ENCODE measurements at regions not wholly inside any gene's neighbourhood (a gene's known extent, or its start where the extent isn't known, plus 50 kb on each side); places are given as distances from the start of the nearest gene placed in this dataset.
"Not testable (repeated sequence)": the region's sequence is repeated elsewhere in the genome, so short reads cannot be mapped to it uniquely, and the experiment has no call there.

DNA sequence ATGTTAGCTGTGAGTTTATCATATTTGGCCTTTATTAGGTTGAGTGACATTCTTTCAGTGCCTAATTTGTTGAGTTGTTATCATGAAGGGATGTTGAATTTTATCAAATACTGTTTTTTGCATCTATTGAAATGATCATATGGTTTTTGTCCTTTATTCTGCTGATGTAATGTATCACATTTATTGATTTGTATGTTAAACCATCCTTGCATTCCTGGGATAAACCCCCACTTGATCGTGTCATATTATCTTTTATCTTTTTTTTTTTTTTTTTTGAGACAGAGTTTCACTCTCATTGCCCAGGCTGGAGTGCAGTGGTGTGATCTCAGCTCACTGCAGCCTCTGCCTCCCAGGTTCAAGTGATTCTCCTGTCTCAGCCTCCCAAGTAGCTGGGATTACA is 51.9 kb upstream of the MFGE8 start:
- peaks cover 15 to 23% of the 10 kb centered on the region in 2 donors for H3K9me3 ChIP-seq
- DNase-seq (ENCODE audit: low spot score in 2 of 2); H3K27ac ChIP-seq; H3K4me3 ChIP-seq; H3K36me3 ChIP-seq; H3K4me1 ChIP-seq; intact Hi-C loops (cut with DNase I); H3K27me3 ChIP-seq: not testable (repeated sequence)

DNA sequence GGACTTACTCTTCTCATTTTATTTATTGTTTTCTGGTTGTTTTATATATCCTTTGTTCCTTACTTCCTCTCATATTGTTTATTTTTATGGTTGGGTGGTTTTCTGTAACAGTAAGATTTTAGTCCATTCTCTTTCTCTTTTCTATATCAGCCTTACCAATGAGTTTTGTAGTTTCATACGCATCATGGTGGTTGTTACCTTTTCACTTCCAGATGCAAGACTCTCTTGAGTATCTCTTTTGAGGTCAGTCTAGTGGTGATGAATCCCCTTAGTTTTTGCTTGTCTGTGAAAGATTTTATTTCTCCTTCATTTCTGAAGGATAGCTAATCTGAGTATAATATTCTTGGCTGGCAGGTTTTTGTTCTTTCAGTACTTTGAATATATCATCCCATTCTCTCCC is 57.1 kb upstream of the MFGE8 start:
- TF ChIP-seq, protein P1, sequence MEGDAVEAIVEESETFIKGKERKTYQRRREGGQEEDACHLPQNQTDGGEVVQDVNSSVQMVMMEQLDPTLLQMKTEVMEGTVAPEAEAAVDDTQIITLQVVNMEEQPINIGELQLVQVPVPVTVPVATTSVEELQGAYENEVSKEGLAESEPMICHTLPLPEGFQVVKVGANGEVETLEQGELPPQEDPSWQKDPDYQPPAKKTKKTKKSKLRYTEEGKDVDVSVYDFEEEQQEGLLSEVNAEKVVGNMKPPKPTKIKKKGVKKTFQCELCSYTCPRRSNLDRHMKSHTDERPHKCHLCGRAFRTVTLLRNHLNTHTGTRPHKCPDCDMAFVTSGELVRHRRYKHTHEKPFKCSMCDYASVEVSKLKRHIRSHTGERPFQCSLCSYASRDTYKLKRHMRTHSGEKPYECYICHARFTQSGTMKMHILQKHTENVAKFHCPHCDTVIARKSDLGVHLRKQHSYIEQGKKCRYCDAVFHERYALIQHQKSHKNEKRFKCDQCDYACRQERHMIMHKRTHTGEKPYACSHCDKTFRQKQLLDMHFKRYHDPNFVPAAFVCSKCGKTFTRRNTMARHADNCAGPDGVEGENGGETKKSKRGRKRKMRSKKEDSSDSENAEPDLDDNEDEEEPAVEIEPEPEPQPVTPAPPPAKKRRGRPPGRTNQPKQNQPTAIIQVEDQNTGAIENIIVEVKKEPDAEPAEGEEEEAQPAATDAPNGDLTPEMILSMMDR (IDR thresholded peaks at IDR 0.05) = no peak
- no peak for DNase-seq (ENCODE audit: low spot score in 2 of 2)
- Histone ChIP-seq H3K36me3 (no peaks in the 10 kb centered on the region), H3K9me3 (peaks cover 5 to 8% of the 10 kb centered on the region in 2 donors), H3K27me3 (no peaks in the 10 kb centered on the region), H3K27ac (no peak overlapping the region), H3K4me1 (no peaks in the 10 kb centered on the region), H3K4me3 (no peak overlapping the region)
- intact Hi-C loops (cut with DNase I) = no loop called here

DNA sequence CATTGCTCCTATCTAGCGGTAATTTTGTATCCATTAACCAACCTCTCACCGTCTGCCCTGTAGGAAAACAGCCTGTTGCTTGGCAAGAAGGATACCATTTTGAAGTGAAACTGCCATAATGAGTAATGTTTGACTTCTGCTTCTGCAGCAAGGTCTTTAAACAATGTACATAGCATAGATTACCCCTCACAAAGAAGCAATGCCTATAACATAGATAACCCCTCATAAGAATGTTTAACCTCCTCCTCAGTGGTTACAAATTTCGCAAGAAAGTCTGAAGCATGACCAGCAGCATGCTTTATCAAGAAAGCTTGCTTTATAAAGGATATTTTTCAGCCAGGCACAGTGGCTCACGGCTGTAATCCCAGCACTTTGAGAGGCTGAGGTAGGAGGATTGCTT is 61.2 kb upstream of the MFGE8 start:
- no peak overlapping the region for H3K27ac ChIP-seq
- DNase-seq (ENCODE audit: low spot score in 2 of 2) = no peak
- no peaks in the 10 kb centered on the region for H3K27me3 ChIP-seq
- TF ChIP-seq, protein P1 (IDR thresholded peaks at IDR 0.05) = no peak
- intact Hi-C loops (cut with DNase I) = no loop called here
- H3K4me3 ChIP-seq = no peak overlapping the region
- H3K4me1 ChIP-seq = no peaks in the 10 kb centered on the region
- H3K9me3 ChIP-seq = peaks cover 0 to 9% of the 10 kb centered on the region in 2 donors
- no peaks in the 10 kb centered on the region for H3K36me3 ChIP-seq

DNA sequence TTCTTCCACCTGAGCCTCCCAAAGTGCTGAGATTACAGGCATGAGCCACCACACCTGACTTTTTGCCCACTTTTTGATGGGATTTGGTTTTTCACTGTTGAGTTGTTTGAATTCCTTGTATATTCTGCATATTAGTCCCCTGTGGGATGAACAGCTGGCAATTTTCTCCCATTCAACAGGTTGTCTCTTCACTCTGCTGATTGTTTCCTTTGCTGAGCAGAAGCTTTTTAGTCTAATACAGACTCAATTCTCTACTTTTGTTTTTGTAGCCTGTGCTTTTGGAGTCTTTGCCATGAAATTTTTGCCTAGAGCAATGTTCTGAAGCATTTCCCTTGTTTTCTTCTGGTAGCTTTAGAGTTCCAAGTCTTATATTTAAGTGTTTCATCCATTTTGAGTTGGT is 62.7 kb upstream of the MFGE8 start:
- Histone ChIP-seq H3K27ac (no peak overlapping the region), H3K9me3 (peaks cover 0 to 9% of the 10 kb centered on the region in 2 donors), H3K27me3 (no peaks in the 10 kb centered on the region), H3K4me1 (no peaks in the 10 kb centered on the region), H3K36me3 (no peaks in the 10 kb centered on the region), H3K4me3 (no peak overlapping the region)
- DNase-seq (ENCODE audit: low spot score in 2 of 2) = no peak
- intact Hi-C loops (cut with DNase I) = no loop called here
- TF ChIP-seq, protein P1 (IDR thresholded peaks at IDR 0.05) = no peak

DNA sequence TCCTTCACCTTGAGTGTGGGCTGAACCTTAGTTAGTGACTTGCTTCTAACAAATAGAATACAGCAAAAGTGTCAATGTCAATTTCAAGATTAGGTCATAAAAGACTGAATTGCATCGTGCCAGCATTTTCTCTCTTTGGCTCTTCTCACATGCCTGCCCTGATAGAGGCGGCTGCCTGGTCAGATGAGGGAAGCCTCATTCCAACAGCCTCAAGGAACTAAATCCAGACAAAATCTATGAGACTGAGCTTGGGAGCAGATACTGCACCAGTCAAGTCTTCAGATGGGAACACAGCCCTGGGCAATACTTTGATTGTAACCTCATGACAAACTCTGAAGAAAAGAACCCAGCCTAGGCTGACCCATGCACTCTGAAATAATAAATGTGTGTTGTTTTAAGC is 63.5 kb upstream of the MFGE8 start:
- TF ChIP-seq, protein P1 (IDR thresholded peaks at IDR 0.05) = no peak
- intact Hi-C loops (cut with DNase I) = no loop called here
- no peaks in the 10 kb centered on the region for H3K4me1 ChIP-seq

DNA sequence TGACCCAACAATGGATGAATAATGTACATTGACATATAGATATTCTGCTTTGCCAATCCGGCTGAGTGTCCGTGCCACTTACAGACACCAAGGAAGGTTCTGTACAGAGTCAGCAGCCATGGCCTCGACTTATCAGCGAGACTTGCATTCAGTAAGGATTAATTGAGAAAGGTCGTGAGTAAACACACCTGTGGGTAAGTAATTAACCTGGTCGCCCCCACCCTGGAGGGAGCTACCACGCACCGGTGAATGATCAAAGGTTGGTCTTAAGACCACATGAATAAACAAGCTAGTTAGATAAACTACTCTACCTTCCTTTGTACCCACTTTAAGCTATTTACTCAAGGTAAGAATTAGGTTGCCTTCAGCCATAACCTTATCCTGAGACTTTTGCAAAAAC is 66.5 kb upstream of the MFGE8 start:
- intact Hi-C loops (cut with DNase I) = no loop called here
- Histone ChIP-seq H3K27me3 (no peaks in the 10 kb centered on the region), H3K4me3 (no peak overlapping the region), H3K27ac (no peak overlapping the region), H3K36me3 (no peaks in the 10 kb centered on the region), H3K9me3 (peaks cover 0 to 9% of the 10 kb centered on the region in 2 donors), H3K4me1 (peaks cover 0 to 13% of the 10 kb centered on the region in 2 donors)
- DNase-seq (ENCODE audit: low spot score in 2 of 2) = no peak
- TF ChIP-seq, protein P1 (IDR thresholded peaks at IDR 0.05) = no peak

More for the DNA sequence above, 63.5 kb upstream of the MFGE8 start:
- Histone ChIP-seq H3K9me3 (peaks cover 0 to 9% of the 10 kb centered on the region in 2 donors), H3K4me3 (no peak overlapping the region), H3K27me3 (no peaks in the 10 kb centered on the region), H3K27ac (no peak overlapping the region), H3K36me3 (no peaks in the 10 kb centered on the region)
- DNase-seq (ENCODE audit: low spot score in 2 of 2) = no peak

Measured in ascending aorta (tissue), 2 donors.